NCI-H526 (cell line): ENCODE measurements at regions not wholly inside any gene's neighbourhood (a gene's known extent, or its start where the extent isn't known, plus 50 kb on each side); places are given as distances from the start of the nearest gene placed in this dataset.
"Not testable (repeated sequence)": the region's sequence is repeated elsewhere in the genome, so short reads cannot be mapped to it uniquely, and the experiment has no call there.

ENCODE experiments used
- DNase-seq, 2 experiments: peaks; one replicate each; lab custom pipeline; 2025; lab: John Stamatoyannopoulos, UW

DNA sequence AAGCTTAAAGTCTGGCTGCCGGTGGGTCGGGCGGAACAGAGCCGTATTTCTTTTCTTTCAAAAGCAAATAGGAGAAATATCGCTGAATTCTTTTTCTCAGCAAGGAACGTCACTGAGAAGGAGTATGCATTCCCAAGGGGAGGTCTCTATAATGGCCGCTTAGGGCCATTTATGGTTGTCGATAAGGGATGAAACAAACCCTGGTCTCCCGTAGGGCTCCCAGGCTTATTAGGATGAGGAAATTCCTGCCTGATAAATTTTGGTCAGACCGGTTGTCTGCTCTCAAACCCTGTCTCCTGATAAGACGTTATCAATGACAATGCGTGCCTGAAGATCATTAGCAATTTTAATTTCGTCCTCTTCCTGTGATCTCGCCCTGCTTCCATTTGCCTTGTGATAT, 227.7 kb upstream of the ZEB2 start:
- no peak for DNase-seq

DNA sequence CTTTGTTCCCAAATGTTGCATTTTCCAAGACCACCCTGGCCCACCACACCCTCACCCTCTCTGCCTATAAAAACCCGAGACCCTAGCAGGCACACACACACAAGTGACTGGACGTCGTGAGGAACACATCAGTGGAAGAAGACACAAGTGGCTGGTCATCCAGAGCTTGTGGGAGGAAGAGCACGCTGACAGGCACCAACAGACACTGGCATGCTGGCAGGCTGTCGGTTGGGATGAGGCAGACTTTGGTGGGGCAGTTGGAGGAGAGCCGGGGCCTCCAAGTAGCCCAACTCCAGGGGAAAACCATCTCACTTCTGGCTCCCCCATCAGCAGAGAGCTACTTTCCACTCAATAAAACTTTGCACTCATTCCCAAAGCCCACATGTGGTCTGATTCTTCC, 225.5 kb upstream of the ZEB2 start:
- no peak for DNase-seq

DNA sequence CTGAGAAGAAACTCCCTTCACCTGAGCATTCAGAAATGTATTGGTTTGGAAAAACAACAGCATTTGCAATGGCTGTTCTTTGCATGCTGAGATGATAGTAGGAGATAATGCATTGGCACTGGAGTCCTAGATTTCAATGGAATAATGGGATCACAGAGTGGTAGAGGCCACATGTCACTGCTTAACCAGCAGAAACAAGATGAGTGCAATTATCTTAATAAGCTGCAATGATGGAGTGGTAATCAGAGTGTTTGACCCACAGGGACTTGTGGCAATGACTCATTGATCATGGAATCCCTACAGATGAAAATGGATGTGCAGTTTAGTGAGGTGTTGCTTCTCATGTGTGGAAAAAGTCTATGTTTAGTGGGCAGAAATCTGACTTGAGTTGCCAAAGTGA, 218.8 kb upstream of the ZEB2 start:
- DNase-seq, result no peak

DNA sequence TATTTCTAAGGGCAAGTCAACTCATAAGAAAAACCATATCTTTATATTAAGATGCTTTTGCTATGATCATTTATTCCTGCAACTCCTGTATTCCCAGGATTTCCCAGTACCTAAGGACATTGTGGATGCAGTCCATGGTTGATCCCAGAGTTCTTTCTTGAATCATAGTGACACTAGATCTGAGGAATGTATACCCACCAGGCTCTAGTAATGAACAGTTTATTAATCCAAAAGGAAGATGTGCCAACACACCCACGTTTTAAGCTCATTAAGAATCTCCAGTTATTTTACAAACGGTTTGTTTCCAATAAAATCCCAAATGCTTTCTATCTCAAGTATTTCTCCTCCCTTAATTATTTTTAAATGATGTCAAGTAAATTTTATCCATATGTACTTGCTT, 210.8 kb upstream of the ZEB2 start:
- DNase-seq, result no peak

DNA sequence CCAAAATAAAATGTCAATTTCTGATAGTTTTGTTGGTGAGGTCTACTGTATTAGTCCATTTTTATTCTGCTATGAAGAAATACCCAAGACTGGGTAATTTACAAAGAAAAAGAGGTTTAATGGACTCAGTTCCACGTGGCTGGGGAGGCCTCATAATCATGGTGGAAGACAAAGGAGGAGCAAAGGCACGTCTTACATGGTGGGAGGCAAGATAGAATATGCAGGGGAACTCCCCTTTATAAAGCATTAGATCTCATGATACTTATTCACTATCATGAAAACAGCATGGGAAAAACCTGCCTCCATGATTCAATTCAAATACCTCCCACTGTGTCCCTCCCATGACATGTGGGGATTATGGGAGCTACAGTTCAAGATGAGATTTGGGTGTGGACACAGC, 204.5 kb upstream of the ZEB2 start:
- DNase-seq, result not testable (repeated sequence)

DNA sequence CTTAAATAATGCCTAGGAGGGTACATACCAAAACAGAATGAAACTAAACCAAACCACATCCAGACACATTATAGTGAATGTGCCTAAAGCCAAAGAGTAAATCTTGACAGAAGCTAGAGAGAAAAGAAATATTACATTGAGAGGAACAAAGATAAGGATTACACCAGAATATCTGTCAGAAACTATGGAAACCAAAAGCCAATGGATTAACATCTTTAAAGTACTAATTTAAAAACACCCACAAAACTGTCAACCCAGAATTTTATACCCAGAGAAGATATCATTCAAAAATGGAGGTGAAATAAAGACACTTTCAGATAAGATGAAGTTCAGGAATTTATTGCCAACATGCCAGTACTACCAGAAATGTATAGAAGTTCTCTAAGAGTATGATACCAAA, 198.5 kb upstream of the ZEB2 start:
- DNase-seq, result no peak

DNA sequence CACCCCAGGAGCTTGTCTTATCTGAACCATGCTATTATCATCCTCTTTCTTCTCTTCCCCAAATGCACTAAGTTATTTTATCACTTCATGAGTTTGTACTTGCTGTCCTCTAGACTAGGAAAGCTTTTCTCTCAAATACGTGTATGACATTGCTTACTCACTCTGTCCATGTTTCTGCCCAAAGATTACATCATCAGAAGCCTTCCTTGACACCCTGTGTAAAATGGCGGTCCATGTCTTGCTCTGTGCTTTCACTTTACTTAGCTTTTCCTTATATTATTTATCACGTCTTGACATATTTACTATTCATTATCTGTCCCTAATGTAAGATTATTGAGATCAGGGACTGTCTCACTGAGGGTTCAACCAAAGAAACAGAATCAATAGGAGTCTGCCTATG, 196.1 kb upstream of the ZEB2 start:
- no peak for DNase-seq

DNA sequence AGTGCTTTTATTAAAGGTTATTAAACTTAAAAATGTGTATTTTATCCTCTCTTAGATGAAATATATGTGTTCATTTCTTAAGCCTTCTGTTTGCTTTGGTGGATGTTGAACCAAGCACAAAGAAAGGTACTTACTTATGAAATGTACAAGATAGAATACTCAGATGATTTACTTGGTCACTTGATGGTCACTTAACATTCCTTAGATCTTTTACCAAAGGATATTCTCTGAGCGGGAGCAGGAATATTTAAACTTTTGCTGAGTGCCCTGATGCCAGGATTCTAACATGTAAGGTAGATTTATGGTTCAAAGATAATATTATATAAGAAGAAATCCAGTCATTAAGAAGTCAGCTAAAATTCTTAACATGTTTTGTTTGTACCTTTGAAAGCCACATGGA, 193.5 kb upstream of the ZEB2 start:
- no peak for DNase-seq

DNA sequence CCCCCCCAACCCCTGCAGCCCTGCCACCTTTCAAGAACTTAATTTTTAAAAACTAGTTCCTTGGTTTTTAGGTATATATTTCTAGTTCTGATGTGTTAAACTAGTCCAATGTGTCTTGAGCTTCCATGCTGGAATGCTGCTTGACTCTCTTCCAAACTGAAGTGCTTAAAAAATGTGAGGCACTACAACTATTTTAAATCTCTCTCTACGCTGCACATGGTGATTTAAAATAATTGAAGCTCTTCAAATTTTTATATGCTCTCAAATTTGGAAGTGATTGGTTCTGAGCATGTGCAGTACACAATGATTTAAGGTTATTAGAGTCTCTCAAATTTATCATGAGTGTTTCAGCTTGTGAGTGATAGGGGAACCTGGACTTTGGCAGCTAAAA, 192.6 kb upstream of the ZEB2 start:
- no peak for DNase-seq

DNA sequence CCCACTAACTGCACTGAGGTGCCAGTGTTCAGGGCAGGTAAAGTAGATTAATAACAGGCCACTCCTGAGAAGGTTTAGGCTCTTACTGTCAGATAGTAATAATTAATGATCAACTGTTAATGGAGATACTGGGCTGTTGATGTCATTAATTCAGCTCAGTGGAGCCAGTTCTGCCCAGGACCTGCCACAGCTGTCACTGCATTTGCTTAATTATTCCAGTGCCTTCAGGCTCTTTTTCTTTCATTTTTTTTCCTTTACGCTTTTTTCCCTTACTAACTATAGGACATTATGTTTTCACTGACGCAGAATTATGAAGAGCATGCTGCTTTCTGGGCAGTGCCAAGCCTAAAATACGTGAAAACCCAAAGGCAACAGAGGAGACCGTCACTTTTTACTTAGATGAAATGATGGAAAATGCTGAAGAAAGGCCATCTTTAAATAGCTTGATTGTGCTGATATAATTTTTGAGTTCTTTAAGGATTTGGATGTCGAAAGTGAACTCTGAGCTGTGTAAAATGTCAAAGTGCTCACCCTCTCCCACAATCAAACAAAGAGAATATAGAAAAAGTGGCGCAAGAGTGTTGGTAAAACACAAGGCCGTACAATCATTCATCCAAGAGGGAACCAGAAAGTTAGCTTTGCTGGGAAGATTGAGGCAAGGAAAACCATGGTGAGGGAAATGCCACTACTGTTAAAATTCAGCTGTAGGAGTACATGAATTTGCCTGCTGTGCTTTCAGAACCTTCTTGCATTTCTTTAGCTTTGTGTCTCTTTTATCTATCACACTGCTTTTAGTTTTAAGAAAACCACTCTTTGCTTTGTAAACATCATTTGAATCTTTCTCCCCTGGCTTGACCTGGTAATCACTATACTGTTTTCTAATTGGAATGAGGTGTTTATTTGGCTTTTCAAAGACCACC, 192.0 kb upstream of the ZEB2 start:
- peak in 1 of 2 experiments; percentile 15 for DNase-seq

DNA sequence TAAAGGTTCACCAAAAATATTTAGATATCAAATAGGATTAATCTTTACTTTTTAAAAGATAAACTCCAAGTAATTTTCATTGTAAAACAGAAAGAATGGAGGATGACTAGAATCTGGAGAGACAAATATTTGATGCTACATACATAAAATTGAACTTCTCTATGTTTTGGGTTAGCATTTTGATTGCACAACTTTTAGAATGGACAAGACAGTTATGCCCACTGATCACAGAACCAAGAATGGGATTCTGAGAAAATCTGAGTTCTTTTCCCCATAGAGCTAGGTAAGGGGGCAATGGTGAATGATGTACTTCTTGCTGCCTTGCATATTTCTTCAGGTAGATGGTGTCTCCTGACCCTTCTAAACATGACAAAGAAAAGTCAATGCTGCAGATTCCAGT, 191.2 kb upstream of the ZEB2 start:
- DNase-seq, result no peak

DNA sequence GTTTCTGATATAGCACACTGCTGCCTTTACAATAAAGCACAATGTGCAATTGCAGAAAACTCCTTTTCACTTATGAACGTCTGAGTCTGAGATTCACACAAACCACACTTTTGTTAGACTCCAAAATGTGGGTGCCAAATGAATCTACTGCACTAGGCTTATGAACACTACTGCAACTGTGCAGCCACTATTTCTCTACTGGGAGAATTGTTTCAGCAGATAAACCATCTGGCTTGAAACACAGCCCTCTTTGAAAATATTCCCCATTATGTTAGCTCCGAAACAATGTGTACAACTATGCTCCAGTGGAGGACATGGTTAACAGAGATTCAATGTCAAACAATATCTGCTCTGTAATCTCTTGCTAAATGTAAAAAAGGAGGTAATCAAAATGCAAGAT, 188.7 kb upstream of the ZEB2 start:
- DNase-seq, result no peak

DNA sequence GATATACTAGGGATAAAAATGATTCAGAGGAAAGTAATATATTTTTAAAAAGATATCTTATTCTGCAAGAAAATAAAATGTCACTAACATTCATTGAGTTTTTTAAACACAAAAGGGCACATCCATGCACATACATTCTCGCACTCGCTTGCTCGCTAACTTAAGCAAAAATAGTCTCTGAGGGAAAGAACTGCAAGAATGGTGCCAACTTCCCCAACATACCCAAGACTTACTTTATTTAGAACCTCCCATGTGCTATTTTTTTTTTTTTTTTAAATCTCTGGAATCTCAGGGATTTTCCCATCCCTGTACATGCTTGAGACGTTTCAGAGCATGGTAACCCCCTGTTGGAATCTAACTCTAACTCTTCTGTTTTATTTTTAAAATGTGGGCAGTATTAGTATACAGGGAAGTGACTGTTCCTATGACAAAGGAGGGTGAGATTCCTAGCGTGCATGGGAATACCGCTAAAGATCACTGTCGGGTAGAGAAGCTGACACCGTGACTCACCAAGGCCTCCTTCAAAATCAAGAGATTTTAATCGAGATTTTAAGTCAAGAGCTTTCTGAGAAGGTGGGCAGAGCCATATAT, 187.9 kb upstream of the ZEB2 start:
- no peak for DNase-seq

DNA sequence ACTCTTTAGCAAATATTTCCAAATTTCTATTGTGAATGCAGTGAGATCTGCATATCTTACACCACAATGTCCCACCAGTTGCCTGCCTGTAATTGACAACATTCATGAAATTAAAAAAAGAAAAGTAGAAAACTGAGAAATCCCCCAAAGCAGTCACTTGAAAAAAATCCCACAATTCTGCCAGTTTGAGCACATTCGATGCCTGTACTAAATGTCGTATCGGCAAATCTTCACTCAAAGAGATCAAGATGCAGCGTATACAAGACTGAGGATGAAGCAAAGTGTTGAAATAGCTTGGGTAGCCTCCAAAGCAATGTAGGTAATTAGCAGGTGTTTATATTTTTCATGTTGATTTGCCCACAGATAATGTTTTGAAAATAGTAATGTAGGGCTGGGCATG, 186.7 kb upstream of the ZEB2 start:
- DNase-seq, result no peak

DNA sequence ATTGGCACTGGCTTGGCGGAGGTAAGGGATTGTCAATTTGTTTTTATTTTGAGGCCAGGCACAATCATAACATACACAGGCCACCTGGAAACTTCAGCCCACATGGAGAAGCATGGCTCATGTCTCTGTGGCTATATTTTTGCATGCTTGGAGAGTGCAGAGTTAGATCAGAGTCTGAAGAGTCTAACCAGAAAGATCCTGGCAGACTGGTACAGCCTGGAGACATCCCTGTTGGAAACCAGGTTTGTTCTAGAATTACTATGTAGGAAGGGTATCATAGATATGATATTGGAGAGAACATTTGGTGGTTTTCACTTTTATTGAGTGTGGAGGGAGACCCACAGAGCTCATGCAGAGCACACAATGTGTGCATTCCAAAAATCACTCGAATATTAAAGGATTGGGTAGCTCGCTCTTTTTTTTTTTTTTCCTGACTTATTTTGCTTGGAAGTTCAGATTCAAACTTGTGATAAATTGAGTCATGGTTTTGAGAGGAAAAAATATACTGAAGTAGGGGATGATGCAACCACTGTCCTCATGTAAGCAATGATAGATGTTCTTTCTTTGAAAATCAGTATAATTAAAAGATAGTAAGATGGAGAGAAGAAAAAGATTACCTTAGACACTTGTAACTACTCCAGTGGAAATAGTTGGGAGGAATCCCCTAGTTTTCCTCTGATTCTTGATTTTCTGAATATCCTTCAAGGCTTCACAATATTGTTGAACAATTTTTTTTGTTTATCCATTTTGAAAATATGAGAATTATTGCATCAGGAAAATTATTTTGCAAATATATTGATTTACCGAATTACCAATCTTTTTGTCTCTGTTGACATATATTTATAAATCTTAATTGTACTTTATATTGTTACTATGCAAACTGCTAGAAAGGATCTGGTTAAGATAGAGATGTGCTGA, 185.7 kb upstream of the ZEB2 start:
- DNase-seq, result no peak

DNA sequence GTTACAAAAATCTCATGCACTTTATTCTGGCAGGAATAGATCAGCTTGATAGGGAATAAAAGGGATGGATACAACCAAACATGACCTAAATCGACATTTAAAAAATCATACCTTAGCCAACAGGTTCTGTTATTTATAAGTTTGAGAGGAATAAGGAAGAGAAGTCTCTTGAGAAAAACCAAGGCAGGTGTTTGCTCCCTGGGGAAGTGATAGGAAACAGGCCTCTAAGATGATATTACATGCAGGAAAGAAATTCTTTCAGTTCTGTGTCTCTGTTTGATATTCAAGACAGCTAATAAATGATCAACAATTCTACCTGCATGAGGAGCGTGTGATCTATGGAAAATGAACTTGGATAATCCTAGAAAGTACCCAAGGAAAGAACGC, 184.8 kb upstream of the ZEB2 start:
- no peak for DNase-seq

DNA sequence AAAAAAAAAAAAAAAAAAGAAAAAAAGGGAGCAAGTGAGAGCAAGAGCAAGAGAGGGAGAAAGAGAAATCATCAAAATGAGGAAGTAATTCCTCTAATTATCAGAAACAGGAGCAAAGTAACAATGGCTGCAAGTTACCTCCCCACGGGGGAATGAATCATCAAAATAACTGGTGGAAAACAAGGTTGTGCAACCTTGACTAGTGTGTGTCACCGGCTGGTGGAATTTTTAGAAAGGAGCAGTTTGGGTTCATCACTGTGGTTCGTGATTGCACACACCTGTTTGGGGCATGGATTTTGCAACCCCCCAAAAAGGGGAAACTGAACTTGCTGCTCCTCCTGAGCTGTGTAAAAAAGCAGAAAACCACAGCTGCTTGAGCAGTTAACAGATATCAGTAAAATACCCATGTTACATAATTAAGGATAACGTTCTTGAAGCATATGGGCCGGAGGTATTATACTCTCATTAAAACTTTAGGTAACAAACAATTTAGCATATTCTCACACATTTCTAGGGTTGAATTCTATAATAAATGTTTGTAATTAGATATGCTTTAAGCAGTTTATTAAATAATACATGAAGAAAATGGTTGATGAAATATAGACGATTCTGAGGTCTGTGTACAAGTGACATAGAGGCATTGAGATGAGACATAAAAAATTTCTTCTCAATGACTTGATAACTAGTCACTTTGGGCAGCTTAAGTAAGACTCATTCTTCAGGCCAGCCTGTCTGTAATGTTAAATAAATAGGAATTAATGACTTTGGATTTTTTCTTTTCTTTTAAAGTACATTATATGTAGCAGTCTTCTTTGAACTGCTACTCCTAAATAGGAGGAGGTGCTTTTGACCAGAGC, 184.2 kb upstream of the ZEB2 start:
- DNase-seq, result no peak

DNA sequence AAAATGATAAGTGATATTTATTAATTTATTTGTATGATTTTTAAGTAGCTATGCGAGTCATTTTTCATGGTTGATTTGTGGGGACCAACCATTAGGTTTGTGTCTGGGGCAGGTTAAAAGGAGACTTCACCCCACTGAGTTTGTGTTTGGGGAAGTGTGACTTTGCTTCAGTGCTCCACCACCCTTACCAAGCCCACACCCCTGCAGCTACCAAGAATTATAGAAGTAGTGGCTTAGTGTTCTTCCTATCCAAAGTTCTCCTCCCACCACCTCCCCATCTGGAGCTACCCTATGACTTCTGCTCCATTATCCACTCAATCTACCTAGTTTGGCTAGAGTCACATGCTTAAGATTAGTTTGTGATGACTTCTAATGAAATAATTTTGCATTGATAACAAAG, 182.1 kb upstream of the ZEB2 start:
- no peak for DNase-seq

DNA sequence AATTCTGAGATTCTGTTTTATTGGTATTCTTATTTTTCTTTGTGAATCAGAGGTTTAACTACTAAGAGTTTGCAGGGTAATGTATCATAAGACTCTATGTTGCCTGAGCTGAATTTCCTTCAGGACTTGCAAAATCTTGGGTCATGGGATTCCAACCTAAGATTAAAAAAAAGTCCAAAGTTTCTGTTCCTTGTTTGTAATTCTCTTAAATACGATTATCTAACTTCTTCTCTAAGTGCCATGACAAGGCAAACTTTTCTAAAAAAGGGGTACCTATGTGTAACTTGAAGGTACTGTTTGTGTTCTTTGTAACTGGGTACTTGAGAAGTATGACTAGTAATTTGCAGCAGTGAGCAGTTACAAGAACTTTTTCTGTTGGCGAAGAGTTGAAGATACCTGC, 181.3 kb upstream of the ZEB2 start:
- no peak for DNase-seq

DNA sequence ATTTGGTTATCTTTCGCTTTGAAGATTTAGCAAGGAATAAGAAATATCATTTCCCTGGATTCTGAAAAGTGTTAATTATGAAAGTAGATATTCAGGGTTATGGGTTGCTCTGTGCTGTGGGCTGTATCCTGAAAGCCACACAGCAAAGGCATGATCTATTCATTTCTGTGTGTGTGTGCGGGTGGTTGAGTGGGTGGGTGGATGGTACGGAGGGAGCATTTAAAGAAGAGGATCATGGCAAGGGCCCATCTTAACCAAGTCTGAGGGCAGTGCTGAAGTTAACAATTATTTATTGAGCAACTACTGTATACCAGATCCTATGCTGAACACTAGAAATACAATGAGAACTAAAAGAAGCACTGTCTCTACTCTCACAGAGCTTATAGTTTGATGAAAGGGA, 178.2 kb upstream of the ZEB2 start:
- no peak for DNase-seq

DNA sequence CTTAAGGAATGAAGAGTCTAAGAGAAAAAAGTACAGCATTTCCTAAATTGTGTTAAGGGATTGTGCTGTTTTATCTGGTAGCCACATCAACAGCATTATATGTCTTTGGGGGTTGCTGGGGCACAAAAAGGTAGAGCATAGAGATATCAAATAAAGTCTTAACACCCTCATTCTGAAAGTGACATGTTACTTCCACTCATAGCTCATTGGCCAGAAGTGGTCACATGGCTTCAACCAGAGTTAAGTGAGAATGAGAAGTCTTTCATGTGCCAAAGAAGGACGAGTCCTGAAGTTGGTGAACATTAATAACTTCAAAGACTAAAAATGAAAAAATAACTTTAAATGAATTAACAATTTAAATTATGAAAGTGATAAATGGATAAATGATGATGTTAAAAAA, 175.7 kb upstream of the ZEB2 start:
- DNase-seq, result no peak

DNA sequence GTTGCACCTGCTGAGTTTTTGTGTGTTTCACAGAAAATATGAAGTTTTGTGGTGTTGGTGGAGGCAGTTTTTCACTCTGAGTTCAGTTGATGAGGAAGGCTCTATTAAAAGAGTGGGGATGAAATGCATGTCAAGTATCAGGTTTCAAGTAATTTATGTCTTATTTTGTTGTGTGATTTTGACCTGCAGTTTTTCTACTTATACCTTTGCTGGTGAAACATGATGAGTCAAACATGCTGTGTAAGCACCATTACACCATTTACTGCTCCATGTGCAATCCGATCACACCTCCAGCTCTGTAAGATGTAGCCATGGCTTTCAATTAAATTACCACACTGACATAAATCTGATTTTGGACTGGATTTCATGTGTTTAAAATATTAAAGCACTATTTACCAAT, 174.5 kb upstream of the ZEB2 start:
- DNase-seq, result no peak
